Glomerular visceral epithelial cell (primary cell): ENCODE measurements at regions not wholly inside any gene's neighbourhood (a gene's known extent, or its start where the extent isn't known, plus 50 kb on each side); places are given as distances from the start of the nearest gene placed in this dataset.
"Not testable (repeated sequence)": the region's sequence is repeated elsewhere in the genome, so short reads cannot be mapped to it uniquely, and the experiment has no call there.

Experiments used
- DNase-seq: peaks from one replicate; pipeline ENCODE4 v3.0.0-alpha.2; 2016; ENCODE audit errors: extremely low spot score

DNA sequence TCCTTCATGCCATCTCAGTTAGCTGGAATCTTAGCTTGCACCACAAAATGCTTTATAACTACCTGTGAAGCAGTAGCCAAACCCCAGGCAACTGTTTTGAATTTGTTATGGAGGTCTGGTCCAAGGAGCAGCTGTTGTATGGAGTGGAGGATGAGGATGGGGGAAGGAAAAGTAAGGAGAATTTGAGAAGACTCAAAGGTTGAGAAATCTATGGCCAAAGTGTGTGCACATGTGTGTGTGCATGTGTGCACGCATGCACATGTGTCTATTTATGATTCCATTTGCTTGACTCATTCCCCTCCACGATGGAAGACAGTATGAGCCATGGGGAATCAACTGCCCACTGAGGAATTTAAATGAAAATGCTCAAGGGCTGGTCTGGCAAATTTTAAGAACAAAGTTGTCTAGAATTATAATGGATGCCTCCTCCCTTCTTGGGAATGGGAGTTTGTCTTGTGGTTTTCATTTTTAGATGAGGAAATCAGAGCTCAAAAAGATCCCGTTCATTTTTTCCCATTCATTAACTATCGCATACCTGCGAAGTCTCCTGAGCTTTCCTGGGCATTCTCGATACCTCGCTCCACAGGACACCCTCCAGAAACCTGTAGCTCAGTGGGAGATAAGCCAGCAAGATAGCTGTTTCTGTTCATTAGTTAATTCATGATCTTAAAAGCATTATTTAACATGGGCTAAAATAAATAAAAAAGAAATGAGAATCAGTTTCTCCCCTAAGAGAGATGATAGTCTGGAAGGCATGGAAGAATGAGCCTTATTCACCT is 152.3 kb upstream of the NEDD9 start:
- DNase-seq: peak; percentile 25

GRCh38 chr6:11381801-11382513 is 149.5 kb upstream of the NEDD9 start:
- peak; percentile 24 for DNase-seq

DNA sequence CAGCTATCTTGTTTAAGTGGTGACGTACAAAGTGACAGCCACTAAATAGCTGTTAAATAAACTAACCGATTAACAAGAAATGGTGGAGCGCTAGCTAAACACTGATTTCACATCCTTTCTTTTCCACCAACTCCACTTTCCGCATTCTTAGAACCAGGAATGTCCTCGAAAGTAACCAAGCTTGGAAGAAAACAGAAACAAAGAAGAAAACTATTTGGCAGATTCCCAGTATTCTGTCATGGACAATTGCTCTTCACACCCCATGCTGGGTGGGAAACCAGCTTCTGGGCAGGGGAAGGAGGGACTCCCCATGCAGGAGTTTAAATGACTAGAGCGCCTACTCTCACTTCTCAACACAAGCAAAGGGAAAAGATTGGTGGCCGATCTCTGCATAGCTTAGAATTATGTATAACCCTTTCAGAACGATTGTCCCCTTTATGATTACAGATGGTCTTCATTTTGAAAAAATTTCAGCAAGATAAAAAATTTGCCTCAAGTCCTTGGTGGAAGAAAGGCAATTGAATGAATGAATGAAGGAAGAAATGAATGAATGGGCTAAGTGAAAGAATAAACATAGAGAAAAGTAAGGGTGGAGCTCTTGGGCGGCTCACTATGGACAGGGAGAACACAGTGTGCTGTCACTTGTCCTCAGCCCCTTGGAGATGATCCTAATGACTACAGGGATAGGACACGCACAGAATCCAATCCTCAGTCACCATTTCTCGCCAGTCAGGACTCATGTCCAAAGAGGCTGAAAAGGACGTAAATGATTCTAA is 148.7 kb upstream of the NEDD9 start:
- peak; percentile 88 for DNase-seq

GRCh38 chr6:11380549-11380948 is 148.1 kb upstream of the NEDD9 start:
- DNase-seq: no peak

DNA sequence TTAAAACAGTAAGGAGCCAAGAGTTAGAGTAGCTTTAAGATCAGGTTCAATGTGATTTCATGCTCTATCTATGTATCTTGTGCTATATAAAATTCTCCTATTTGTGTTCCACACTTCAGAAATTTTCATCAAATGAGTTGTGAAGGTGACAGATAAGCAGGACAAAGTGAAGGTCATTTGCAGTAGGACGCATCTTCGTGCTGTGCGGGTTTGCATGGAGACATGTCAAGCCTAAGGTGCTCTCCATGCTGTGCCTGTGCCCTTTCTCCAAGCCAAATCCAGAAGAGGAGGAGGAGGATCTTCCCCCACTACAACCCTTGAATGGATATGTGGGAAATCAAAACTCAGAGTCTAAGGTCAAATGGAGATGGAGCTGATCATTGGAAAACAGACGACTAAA is 147.3 kb upstream of the NEDD9 start:
- DNase-seq: no peak

GRCh38 chr6:11378639-11379038 is 146.2 kb upstream of the NEDD9 start:
- no peak for DNase-seq

GRCh38 chr6:11374036-11375010 is 141.9 kb upstream of the NEDD9 start:
- no peak for DNase-seq

DNA sequence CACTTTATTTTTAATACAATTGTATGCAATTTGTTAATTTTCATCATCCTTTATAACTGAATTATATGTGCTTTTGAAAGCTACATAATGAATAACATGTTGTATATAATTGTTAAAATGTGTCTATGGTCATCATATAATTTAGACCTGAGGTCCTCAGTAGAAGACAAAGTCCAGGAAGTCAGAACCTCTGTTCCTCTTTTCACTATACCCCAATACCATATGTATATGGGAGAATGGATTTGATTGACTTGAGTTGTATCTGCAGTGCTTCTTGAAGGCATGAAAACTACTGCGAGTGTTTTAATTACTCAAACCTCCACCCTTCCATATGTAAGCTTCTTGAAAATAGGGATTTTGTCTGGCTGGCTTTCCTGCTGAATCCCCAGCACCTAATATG is 140.7 kb upstream of the NEDD9 start:
- no peak for DNase-seq

- not testable (repeated sequence) for DNase-seq
Measured at GRCh38 chr6:11372186-11372790, 139.8 kb upstream of the NEDD9 start.

GRCh38 chr6:11370191-11371018 is 137.9 kb upstream of the NEDD9 start:
- no peak for DNase-seq

GRCh38 chr6:11368760-11369159 is 136.3 kb upstream of the NEDD9 start:
- peak; percentile 75 for DNase-seq

DNA sequence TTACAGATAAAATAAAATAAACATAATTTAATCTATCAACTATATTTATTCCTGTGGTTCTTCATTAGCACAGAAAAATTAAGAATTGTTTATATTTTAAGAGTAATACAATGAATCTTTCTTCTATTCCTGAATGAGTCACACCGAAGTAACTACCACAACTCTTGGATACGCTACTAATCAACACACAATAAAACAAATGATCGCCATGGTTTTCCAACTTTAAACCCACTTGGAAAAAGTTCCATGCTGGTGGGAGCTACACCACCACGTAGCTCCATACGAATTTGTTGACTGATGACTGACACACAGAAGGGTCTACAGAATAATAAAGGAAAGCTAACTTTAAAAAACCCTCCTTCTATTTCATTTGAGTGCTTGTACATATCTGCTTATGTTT is 135.8 kb upstream of the NEDD9 start:
- peak; percentile 50 for DNase-seq

GRCh38 chr6:11367638-11368199 is 135.3 kb upstream of the NEDD9 start:
- DNase-seq: peak; percentile 89

DNA sequence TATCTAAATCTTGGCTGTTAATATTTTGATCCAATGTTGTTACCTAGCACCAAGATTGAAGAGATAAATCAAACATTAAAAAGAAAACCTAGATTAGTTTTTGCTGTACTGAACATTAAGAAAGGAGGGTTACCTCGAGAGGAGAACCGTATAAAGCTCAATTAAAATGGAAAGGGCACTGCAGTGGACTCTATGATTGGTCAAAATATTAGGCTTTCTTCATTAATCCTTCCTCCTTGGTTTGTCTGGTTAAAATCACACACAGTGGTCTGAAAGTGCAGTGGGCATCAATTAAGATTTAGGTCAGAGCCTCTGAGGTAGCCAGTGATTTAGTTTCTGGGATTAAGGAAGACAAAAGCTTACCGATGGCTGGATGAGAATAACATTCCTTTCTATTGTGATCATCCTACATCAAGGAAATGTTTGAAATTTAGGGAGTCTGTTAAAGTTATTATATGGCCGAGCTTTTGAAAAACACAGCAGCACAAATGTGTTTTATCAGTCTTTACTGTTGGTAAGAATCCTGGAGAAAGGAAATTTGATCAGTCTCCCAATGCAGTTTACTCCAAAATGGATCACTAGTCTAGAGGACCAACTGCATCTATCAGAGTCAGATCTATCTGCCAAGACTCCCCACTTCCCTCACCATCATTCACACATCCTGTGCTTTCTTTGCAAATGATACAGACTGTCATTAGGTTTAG is 134.6 kb upstream of the NEDD9 start:
- peak; percentile 75 for DNase-seq

DNA sequence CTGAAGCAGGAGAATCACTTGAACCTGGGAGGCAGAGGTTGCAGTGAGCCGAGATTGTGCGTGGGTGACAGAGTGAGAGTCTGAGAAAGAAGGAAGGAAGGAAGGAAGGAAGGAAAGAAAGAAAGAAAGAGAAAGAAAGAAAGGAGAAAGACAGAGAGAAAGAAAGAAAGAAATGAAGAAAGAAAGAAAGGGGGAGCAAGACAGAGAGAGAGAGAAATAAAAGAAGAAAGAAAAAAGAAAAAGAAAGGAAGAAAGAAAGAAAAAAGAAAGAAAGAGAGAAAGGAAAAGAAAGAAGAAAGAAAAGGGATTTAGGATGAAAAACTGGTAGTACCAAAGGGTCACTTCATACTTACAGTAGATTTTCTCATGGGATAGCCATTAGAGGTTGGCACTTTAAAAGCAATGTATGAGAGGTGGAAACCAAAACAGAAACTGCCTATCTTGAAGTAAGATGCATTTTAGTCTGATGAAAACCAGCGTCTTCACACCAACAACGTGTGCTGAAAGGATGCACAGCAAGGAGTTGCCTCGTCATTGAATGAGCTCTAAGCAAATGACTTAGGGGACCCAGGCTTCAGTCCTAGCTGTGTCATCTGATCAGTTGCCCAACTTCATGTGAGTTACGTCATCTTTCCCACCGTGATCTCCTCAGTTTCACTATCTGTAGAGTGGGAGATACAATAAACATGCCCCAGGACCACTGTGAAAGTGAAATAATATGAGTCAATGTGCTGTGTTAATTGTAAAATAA is 133.9 kb upstream of the NEDD9 start:
- DNase-seq: peak; percentile 25

DNA sequence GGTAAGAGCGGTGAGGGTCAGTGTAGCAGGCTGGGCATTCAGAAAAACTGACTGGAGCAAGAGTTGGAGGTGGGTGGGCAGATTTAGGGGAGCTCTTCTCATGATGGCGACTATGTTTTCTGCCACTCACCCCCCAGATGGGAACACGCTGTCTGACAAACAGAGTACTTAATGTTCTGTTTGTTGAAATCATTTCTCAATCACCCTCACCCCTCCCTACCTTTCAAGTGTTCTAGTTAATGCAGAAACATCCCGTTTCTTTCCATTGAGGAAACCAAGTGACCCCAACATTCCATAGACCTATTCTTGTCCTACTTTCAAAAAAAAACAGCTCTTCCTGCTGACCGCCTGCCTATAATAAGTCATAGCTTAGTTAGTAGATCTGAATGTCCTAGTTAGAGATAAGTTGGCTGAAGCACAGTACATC is 132.5 kb upstream of the NEDD9 start:
- peak; percentile 20 for DNase-seq

DNA sequence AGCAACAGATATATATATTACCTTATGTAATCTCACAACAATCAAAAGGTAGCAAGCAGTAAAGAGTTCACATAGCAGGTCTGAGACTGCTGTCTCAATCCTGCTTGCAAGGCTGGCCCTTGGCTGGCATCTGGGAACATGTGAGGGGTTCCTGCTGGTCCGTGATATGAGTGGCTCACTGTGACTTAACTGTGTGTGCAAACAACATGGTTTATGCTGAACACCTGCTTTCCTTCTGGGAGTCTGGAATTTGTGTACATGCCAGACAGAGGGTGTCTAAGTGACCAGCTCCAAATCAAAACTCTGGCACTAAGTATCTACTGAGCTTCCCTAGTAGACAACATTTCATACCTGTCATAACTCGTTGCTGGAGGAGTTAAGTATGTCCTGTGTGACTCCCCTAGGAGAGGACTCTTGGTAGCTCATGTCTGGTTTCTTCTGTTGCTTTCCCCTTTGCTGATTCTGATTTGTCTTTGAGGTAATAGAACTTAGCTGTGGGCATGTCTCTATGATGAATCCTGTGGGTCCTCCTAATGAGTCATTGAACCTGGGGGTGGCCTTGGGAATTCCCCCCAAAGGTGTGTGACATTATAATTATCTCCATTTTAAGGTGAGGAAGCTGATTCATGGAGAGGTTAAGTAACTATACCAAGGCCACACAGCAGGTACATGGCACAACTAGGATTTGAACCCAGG is 131.6 kb upstream of the NEDD9 start:
- peak; percentile 54 for DNase-seq

GRCh38 chr6:11362564-11362963 is 130.1 kb upstream of the NEDD9 start:
- no peak for DNase-seq
